Mesendoderm (in vitro differentiated cells): ENCODE measurements at regions not wholly inside any gene's neighbourhood (a gene's known extent, or its start where the extent isn't known, plus 50 kb on each side); places are given as distances from the start of the nearest gene placed in this dataset.

ENCODE experiments used
- DNase-seq: peaks from one replicate; pipeline ENCODE4 v3.0.0; 2013
- H2AK5ac ChIP-seq: 2 replicates; pipeline ENCODE4 v1.6.1; 2013; ENCODE audit warnings: low read length, inconsistent platforms
- H2BK120ac ChIP-seq: 2 replicates; pipeline ENCODE4 v1.6.1; 2013; ENCODE audit warnings: low read depth, mild to moderate bottlenecking, low read length, moderate library complexity, mixed read lengths
- H2BK15ac ChIP-seq: replicated peaks from 2 replicates; pipeline ENCODE4 v1.6.1; 2013; ENCODE audit warnings: low read depth, mild to moderate bottlenecking, moderate library complexity
- H2BK5ac ChIP-seq: 2 replicates; pipeline ENCODE4 v1.6.1; 2013; ENCODE audit warnings: low read length, inconsistent platforms
- H3K18ac ChIP-seq: 2 replicates; pipeline ENCODE4 v1.6.1; 2013; ENCODE audit warnings: mild to moderate bottlenecking, low read length, mixed read lengths
- H3K23ac ChIP-seq: one replicate; pipeline ENCODE4 v1.6.1; 2013; ENCODE audit warnings: low read length
- H3K27ac ChIP-seq: 2 replicates; pipeline ENCODE4 v1.5.1; 2013; ENCODE audit warnings: low read depth, mild to moderate bottlenecking, inconsistent platforms, low read length, moderate library complexity
- H3K27me3 ChIP-seq: 2 replicates; pipeline ENCODE4 v1.6.1; 2013; ENCODE audit warnings: low read length, control low read depth, mild to moderate bottlenecking, inconsistent platforms; ENCODE audit not compliant: insufficient read depth, poor library complexity
- H3K36me3 ChIP-seq: 2 replicates; pipeline ENCODE4 v1.6.1; 2013; ENCODE audit warnings: low read length, inconsistent platforms; ENCODE audit not compliant: control insufficient read depth, insufficient read depth
- H3K4ac ChIP-seq: one replicate; pipeline ENCODE4 v1.6.1; 2013; ENCODE audit warnings: low read depth, mild to moderate bottlenecking, low read length, moderate library complexity
- H3K4me1 ChIP-seq: 2 replicates; pipeline ENCODE4 v1.6.1; 2013; ENCODE audit warnings: low read depth, low read length, inconsistent platforms; ENCODE audit not compliant: control insufficient read depth
- H3K4me2 ChIP-seq: 2 replicates; pipeline ENCODE4 v1.6.1; 2013; ENCODE audit warnings: low read length
- H3K4me3 ChIP-seq: 2 replicates; pipeline ENCODE4 v1.5.1; 2013; ENCODE audit warnings: mild to moderate bottlenecking, low read length
- H3K56ac ChIP-seq: one replicate; pipeline ENCODE4 v1.6.1; 2013; ENCODE audit warnings: low read length
- H3K79me1 ChIP-seq: 2 replicates; pipeline ENCODE4 v1.6.1; 2013; ENCODE audit warnings: low read length, inconsistent platforms
- H3K79me2 ChIP-seq: 2 replicates; pipeline ENCODE4 v1.6.1; 2013; ENCODE audit warnings: mild to moderate bottlenecking, low read length; ENCODE audit not compliant: control insufficient read depth, insufficient read depth
- H3K9ac ChIP-seq: 2 replicates; pipeline ENCODE4 v1.6.1; 2013; ENCODE audit warnings: low read length, inconsistent platforms
- H4K5ac ChIP-seq: one replicate; pipeline ENCODE4 v1.6.1; 2013; ENCODE audit warnings: low read length
- H4K8ac ChIP-seq: one replicate; pipeline ENCODE4 v1.6.1; 2013; ENCODE audit warnings: low read depth, mild to moderate bottlenecking, control low read depth, low read length, moderate library complexity
- WGBS: extraction: QIAGEN DNeasy Blood & Tissue Kit; methylation state at CpG from one replicate; pipeline ENCODE4 v1.1.7; 2013; ENCODE audit warnings: low lambda C conversion rate, missing lambda C conversion rate; ENCODE audit not compliant: insufficient coverage; ENCODE audit errors: extremely low coverage; 5-methylcytosine and 5-hydroxymethylcytosine counted together

- H3K23ac ChIP-seq: no peak overlapping the region
- no peak overlapping the region for H2BK5ac ChIP-seq
- H3K9ac ChIP-seq: no peak overlapping the region
- no peak overlapping the region for H3K27ac ChIP-seq
- H2BK15ac ChIP-seq: no peak overlapping the region
- H2BK120ac ChIP-seq: no peak overlapping the region
- WGBS: no CpG with 5 or more reads among the region's 4 CpGs
- no peak overlapping the region for H3K4ac ChIP-seq
- H4K8ac ChIP-seq: no peak overlapping the region
- no peak overlapping the region for H4K5ac ChIP-seq
- no peak overlapping the region for H3K18ac ChIP-seq
- no peak overlapping the region for H3K56ac ChIP-seq
- no peak overlapping the region for H2AK5ac ChIP-seq
- no peaks in the 10 kb centered on the region for H3K27me3 ChIP-seq
- H3K4me2 ChIP-seq: no peak overlapping the region
- no peaks in the 10 kb centered on the region for H3K79me2 ChIP-seq
- no peak for DNase-seq
- no peaks in the 10 kb centered on the region for H3K4me1 ChIP-seq
- H3K4me3 ChIP-seq: no peak overlapping the region
- no peaks in the 10 kb centered on the region for H3K36me3 ChIP-seq
- no peaks in the 10 kb centered on the region for H3K79me1 ChIP-seq
Measured at GRCh38 chr4:128341634-128342033, 54.0 kb upstream of the PGRMC2 start.

GRCh38 chr4:128338634-128339355 is 51.2 kb upstream of the PGRMC2 start:
- no peaks in the 10 kb centered on the region for H3K27me3 ChIP-seq
- no peak overlapping the region for H3K18ac ChIP-seq
- H2AK5ac ChIP-seq: no peak overlapping the region
- WGBS: no CpG with 5 or more reads among the region's 4 CpGs
- no peak overlapping the region for H3K56ac ChIP-seq
- H2BK120ac ChIP-seq: no peak overlapping the region
- no peaks in the 10 kb centered on the region for H3K79me1 ChIP-seq
- no peak overlapping the region for H3K4me2 ChIP-seq
- no peak for DNase-seq
- H3K23ac ChIP-seq: no peak overlapping the region
- H3K9ac ChIP-seq: no peak overlapping the region
- no peaks in the 10 kb centered on the region for H3K36me3 ChIP-seq
- no peak overlapping the region for H3K4me3 ChIP-seq
- no peak overlapping the region for H2BK15ac ChIP-seq
- no peak overlapping the region for H3K27ac ChIP-seq
- no peak overlapping the region for H3K4ac ChIP-seq
- H3K79me2 ChIP-seq: no peaks in the 10 kb centered on the region
- H4K5ac ChIP-seq: no peak overlapping the region
- H2BK5ac ChIP-seq: no peak overlapping the region
- no peak overlapping the region for H4K8ac ChIP-seq
- H3K4me1 ChIP-seq: no peaks in the 10 kb centered on the region

GRCh38 chr4:128337863-128338262 is 50.2 kb upstream of the PGRMC2 start:
- Histone ChIP-seq H3K4me1 (no peaks in the 10 kb centered on the region), H3K4ac (no peak overlapping the region), H3K9ac (no peak overlapping the region), H2BK5ac (no peak overlapping the region), H4K8ac (no peak overlapping the region), H2AK5ac (no peak overlapping the region), H3K79me1 (no peaks in the 10 kb centered on the region), H3K23ac (no peak overlapping the region), H3K27me3 (no peaks in the 10 kb centered on the region), H3K56ac (no peak overlapping the region), H3K4me2 (no peak overlapping the region), H2BK120ac (no peak overlapping the region), H3K4me3 (no peak overlapping the region), H2BK15ac (no peak overlapping the region), H3K18ac (no peak overlapping the region), H3K79me2 (no peaks in the 10 kb centered on the region), H3K27ac (no peak overlapping the region), H4K5ac (no peak overlapping the region), H3K36me3 (no peaks in the 10 kb centered on the region)
- no CpG with 5 or more reads among the region's 2 CpGs for WGBS
- DNase-seq: no peak
